ENCODE measurements at regions not wholly inside any gene's neighbourhood (a gene's known extent, or its start where the extent isn't known, plus 50 kb on each side); places are given as distances from the start of the nearest gene placed in this dataset.
A peak's percentile ranks its signal among the peaks of the same experiment; 100 is the strongest.

DNA sequence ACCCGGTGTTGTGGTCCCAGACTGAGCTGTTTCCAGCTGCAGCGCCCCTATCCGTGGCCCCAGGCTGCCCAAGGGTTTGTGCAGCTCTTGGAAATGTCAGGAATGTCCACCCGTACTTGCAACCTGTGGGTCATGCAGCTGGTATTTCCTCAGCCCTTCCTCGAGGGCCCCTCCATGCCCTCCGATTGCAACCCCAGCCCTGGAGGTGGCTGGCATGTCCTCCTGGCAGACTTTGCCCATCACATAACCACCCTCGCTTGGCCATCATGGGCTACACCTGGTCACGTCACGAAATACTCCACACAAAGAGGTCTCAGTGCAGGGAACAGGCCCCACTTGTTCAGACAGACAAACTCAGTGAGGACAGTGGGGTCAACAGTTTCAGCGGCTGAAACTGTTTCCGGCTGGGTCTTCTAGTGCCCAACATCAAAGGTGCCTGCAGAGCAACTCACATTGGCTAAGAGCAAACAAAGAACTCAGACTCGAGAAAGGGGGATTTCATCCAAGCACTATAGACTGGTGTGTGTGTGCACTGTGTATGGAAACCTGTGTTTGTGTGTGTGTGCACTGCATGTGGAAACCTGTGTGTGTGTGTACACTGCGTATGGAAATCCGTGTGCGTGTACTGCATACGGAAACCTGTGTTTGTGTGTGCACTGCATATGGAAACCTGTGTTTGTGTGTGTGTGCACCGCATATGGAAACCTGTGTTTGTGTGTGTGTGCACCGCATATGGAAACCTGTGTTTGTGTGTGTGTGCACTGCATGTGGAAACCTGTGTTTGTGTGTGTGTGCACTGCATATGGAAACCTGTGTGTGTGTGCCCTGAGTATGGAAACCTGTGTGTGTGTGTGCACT is 72.8 kb upstream of the CCND1 start (continued):
- TF ChIP-seq, protein P1, sequence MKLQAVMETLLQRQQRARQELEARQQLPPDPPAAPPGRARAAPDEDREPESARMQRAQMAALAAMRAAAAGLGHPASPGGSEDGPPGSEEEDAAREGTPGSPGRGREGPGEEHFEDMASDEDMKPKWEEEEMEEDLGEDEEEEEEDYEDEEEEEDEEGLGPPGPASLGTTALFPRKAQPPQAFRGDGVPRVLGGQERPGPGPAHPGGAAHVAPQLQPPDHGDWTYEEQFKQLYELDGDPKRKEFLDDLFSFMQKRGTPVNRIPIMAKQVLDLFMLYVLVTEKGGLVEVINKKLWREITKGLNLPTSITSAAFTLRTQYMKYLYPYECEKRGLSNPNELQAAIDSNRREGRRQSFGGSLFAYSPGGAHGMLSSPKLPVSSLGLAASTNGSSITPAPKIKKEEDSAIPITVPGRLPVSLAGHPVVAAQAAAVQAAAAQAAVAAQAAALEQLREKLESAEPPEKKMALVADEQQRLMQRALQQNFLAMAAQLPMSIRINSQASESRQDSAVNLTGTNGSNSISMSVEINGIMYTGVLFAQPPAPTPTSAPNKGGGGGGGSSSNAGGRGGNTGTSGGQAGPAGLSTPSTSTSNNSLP (IDR thresholded peaks at IDR 0.05; ENCODE audit: low read depth, low read length): peak; percentile 26; the same call in 1 of the 2 replicates
- TF ChIP-seq RBFOX2 (IDR thresholded peaks at IDR 0.05; ENCODE audit: low read depth, low read length): 0 out of 2 replicates have a peak, but pooled peaks have one; percentile 35
- peak; percentile 36; the same call in 1 of the 2 replicates for TF ChIP-seq PATZ1 (CRISPR knock-in tag; IDR thresholded peaks at IDR 0.05)
- no peak for TF ChIP-seq NFE2L1 (CRISPR knock-in tag; IDR thresholded peaks at IDR 0.05; ENCODE audit: borderline replicate concordance)
- no peak; the same call in 1 of the 2 replicates for TF ChIP-seq BCL3 (CRISPR knock-in tag; IDR thresholded peaks at IDR 0.05)
- TF ChIP-seq MEF2D (CRISPR knock-in tag; IDR thresholded peaks at IDR 0.05): no peak
- peak; percentile 71 for TF ChIP-seq DPF2 (CRISPR knock-in tag; IDR thresholded peaks at IDR 0.05; ENCODE audit: borderline replicate concordance, low read depth)
- 0 out of 2 replicates have a peak, but pooled peaks have one; percentile 67 for TF ChIP-seq NFIC (IDR thresholded peaks at IDR 0.05; ENCODE audit: low read length)
- peak; percentile 9 for TF ChIP-seq YY1 (IDR thresholded peaks at IDR 0.05; ENCODE audit: insufficient read depth, insufficient replicate concordance, low read depth, low read length)
- TF ChIP-seq HOXD1 (CRISPR knock-in tag; IDR thresholded peaks at IDR 0.05): 0 out of 2 replicates have a peak, but pooled peaks have one; percentile 44
- TF ChIP-seq, protein P2, sequence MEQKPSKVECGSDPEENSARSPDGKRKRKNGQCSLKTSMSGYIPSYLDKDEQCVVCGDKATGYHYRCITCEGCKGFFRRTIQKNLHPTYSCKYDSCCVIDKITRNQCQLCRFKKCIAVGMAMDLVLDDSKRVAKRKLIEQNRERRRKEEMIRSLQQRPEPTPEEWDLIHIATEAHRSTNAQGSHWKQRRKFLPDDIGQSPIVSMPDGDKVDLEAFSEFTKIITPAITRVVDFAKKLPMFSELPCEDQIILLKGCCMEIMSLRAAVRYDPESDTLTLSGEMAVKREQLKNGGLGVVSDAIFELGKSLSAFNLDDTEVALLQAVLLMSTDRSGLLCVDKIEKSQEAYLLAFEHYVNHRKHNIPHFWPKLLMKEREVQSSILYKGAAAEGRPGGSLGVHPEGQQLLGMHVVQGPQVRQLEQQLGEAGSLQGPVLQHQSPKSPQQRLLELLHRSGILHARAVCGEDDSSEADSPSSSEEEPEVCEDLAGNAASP (CRISPR knock-in tag; IDR thresholded peaks at IDR 0.05; ENCODE audit: borderline replicate concordance): peak; percentile 57; the same call in 1 of the 2 replicates
- peak; percentile 81 for TF ChIP-seq PHF21A (CRISPR knock-in tag; IDR thresholded peaks at IDR 0.05)
- no peak for TF ChIP-seq CENPT (CRISPR knock-in tag; IDR thresholded peaks at IDR 0.05; ENCODE audit: low read depth)
- peak; percentile 91 for TF ChIP-seq ZBTB43 (CRISPR knock-in tag; conservative IDR thresholded peaks at IDR 0.05)
- TF ChIP-seq HMGA1 (CRISPR knock-in tag; conservative IDR thresholded peaks at IDR 0.05): no peak
- TF ChIP-seq GATAD2A (CRISPR knock-in tag; IDR thresholded peaks at IDR 0.05): peak; percentile 78; the same call in 1 of the 2 replicates
- no peak for TF ChIP-seq HIVEP1 (CRISPR knock-in tag; IDR thresholded peaks at IDR 0.05)
- peak; percentile 75 for TF ChIP-seq NR2F6 (IDR thresholded peaks at IDR 0.05)
- peak; percentile 73 for TF ChIP-seq NR2F6 (CRISPR knock-in tag; IDR thresholded peaks at IDR 0.05)
